ENCODE measurements at regions not wholly inside any gene's neighbourhood (a gene's known extent, or its start where the extent isn't known, plus 50 kb on each side); places are given as distances from the start of the nearest gene placed in this dataset.
"Not testable (repeated sequence)": the region's sequence is repeated elsewhere in the genome, so short reads cannot be mapped to it uniquely, and the experiment has no call there.

DNA sequence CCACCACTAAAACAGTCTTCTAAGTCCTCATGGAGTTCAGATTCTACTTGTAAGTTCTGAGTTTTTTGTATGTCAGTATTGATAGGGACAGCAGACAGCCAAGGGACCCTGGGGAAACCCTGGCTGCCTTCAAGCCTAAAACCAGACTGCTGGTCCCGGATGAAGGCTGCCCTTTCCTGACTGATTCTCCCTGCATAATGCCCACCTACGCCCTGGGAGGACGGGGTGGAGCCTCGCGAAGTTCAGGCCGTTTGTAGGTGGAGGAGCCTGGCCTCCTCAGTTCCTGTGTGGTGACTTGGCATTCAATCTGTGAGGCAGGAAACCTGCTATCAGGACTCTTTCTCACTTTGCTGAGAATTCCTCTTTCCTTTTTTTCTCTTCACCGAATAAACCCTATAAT lies 120.3 kb upstream of the LGSN start:
- FAIRE-seq = no peak
- no peak for DNase-seq (ENCODE audit: insufficient read length, low spot score)

DNA sequence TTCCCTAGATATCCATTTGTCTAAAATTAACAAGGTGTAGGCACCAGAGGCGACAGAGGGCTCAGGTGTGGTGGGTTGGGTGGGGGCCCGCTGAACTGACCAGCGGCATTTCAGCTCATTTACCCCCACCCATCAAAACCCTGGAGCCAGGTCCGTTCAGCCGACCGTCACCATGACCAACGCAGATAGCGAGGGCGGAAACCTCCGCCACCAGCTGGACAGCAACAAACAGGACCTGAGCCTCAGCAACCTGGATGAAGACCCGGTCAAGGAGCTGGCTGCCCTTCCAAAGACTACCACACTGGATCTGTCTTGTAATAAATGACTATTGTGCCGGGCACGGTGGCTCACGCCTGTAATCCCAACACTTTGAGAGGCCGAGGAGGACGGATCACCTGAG lies 120.8 kb upstream of the LGSN start:
- no peak for DNase-seq (ENCODE audit: insufficient read length, low spot score)

DNA sequence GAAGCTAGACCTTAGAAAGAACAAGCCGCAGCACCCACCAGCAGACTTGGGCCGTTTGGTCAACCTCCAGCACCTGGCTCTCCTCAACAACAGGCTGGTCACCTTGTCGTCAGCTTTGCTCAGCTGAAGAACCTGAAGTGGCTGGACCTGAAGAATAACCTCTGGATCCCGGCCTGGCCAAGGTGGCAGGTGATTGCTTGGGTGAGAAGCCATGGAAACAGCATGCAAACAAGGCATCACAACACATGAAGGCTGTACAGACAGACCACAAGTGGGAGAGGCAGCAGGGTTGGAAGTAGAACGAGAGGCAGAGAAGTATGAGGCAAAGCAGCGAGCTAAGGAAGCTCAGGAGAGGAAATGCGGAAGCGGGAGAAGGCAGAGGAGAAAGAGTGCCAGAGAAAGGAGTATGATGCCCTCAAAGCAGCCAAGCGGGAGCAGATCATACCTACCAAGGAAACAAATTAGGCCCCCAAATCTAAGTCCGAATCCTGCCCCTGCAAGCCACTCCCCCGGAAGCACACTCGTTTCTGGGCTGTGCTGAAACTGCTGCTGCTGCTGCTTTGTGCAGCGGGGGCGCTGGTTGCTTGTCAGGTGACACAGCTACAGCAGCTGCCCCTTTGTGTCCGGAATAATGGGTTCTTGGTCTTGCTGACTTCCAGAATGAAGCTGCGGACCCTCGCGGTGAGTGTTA lies 121.6 kb upstream of the LGSN start:
- DNase-seq (ENCODE audit: insufficient read length, low spot score) = no peak
- no peak for FAIRE-seq

More for the DNA sequence above, 120.8 kb upstream of the LGSN start:
- no peak for FAIRE-seq

DNA sequence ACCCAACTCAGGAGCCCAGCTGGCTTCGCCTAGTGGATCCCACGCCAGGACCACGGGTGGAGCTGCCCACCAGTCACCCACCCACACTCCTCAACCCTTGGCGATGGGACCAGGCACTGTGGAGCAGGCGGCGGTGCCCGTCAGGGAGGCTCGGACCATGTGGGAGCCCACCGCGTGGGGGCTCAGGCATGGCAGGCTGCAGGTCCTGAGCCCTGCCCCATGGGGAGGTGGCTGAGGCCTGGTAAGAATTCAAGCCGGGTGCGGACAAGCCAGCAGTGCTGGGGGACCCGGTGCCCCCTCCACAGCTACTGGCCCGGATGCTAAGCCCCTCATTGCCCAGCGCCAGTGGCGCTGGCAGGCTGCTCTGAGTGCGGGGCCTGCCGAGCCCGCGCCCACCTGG lies 123.1 kb upstream of the LGSN start:
- FAIRE-seq (no peak), DNase-seq (ENCODE audit: insufficient read length, low spot score) (no peak)

DNA sequence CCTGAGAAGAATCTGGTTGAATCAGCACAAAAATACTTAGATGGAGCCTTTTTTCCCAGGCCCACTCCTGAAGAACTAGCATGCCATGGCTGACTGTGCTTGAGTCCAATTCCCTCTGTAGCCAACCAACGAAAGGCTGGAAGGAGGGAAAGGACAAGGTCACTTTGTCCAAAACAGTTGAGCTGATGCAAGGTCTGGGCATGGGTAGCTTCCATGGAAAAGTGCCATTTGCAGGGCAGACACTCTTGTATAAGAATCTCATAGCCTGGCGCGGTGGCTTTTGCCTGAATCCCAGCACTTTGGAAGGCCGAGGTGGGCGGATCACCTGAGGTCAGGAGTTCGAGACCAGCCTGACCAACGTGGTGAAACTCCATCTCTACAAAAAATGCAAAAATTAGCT lies 125.0 kb upstream of the LGSN start:
- no peak for FAIRE-seq
- no peak for DNase-seq (ENCODE audit: insufficient read length, low spot score)

DNA sequence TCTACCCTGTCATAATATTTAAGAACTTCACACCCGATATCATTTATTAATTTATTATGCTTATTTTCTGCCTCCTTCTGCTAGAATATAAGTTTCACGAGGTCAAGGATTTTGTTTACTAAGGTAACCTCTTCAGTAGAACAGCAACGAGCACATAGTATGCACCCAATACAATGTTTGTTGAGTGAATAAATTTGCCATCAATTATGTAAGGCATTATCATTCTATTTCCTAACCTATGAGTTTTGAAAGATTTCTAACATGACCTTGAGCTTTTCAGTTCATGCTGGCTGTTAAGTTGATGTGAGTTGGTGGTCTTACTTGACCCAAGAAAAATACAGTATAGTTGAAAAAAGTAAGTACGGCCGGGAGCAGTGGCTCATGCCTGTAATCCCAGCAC lies 125.9 kb upstream of the LOC128125822 start:
- DNase-seq (ENCODE audit: insufficient read length, low spot score) (no peak), FAIRE-seq (no peak)

DNA sequence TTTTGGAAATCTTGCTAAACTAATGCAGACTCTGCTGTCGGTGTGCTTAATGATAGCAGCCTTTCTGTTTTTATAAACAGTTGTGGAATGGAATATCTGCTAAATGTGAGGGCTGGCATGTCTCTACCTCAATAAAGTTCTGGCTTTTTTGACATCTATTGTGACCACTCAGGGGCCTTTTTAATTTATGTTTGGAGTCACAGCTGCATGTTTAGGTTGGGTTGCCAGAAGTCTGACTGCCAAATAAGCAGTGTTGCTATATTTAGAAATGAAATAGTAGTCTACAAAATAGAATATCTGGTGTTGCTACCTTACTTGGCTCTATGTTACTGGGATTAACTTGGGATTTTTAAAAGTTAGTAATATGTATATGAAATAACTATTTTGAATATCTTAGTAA lies 125.1 kb upstream of the LOC128125822 start:
- FAIRE-seq (no peak), DNase-seq (ENCODE audit: insufficient read length, low spot score) (no peak)

DNA sequence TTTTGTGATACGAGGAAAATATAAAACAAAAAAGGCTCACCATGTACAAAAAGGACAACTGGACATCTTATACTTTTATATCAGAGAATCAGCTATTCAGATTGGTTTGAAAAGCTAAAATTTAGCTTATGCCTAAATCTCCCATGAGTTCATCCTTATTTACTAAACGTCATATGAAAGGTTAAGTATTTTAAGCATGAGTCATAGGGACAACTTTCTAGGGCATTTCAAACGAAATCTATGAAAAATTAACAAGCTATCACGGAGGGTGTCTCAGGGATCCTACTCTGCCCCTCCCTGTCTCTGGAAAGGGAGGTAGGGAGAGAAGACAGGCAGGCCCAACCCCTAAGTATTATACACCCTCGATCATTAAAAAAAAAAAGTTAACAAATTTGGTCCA lies 124.1 kb upstream of the LOC128125822 start:
- no peak for FAIRE-seq
- no peak for DNase-seq (ENCODE audit: insufficient read length, low spot score)

DNA sequence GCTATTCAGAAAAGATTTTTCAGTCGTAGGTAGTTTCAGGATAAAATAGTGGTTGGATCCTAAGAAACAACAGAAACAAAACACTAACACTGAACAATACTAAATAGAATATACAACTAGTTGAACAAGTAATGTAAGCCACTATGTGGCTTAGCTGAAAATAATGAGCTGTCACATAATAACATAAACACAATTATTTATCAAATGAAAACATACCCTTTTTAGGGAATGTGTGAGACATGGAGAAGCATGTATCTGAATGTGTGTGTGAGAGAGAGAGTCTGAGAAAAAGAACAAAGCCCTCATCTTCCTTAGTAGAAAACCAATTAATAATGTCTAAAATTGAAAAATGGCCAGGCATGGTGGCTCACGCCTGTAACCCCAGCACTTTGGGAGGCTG lies 122.6 kb upstream of the LOC128125822 start:
- no peak for FAIRE-seq
- no peak for DNase-seq (ENCODE audit: insufficient read length, low spot score)

DNA sequence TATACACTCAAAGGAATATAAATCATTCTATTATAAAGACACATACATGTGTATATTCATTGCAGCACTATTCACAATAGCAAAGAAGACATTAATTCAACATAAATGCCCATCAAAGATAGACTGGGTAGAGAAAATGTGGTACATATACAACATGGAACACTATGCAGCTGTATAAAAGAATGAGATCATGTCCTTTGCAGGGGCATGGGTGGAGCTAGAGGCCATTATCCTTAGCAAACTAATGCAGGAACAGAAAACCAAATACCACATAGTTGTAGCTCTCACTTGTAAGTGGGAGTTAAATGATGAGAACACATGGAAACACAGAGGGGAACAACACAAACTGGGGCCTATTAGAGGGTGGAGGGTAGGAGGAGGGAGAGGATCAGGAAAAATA lies 121.0 kb upstream of the LOC128125822 start:
- DNase-seq (ENCODE audit: insufficient read length, low spot score) (no peak), FAIRE-seq (no peak)

DNA sequence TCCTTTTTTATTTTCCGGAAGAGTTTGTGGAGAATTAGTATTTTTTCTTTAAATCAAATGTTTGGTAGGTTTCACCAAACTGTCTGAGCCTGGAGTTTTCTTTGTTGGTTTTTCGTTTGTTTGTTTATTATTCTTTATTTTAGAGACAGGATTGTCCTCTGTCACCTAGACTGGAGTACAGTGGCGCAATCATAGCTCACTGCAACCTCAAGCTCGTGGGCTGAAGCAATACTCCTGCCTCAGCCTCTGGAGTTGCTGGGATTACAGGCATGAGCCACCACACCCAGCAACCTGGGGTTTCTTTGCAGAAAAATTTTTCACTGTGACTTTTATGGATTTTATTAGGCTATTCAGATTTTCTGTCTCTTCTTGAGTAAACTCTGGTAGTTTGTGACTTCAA lies 120.2 kb upstream of the LOC128125822 start:
- DNase-seq (ENCODE audit: insufficient read length, low spot score) = no peak
- FAIRE-seq = no peak

DNA sequence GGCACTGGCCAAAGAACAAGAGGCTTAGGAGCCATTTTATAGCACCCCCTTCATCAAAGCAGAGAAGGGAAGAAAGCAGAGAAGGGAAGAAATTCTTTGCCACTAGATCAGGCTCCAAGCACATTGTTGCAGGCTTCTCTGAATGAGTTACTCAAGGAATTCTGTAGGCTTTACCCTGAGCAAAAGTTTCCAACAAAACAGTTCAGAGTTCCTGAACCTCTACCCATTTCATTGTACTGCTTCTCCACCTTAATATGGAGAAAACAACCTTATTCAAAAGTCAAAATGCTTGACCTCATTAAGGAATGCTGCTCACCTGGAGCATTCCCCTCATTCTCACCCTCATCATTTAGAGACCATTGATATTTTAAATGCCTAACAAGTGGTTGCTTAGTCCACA lies 115.5 kb upstream of the LOC128125822 start:
- FAIRE-seq (no peak), DNase-seq (ENCODE audit: insufficient read length, low spot score) (no peak)

DNA sequence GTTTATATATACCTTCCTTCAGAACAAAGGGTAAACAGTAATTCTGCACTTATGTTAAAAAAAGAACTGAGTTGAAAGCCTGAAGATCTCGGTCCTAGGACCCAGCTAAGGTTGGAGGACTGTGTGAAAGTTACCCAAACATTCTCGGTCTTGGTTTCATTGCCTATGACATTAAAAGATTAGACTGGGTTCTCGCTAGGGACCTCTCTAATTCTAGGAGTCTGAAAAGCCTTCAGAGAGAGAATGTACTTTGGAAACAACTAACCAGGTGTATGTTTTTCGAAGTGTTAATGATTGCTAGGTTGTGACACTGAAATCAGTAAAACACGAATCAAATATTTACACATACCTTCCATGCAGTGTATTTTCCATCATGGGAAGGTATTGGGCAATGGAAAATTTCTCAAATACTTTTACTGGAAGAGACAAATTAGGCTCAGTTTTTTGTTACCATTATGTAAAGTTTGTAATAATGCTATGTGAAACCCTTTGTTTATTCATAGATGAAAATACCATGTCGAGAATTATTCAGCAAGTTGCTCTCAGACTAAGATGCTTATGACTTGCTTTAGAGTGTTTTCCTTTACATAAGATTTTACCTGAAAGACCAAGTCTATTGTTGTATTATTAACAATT lies 113.7 kb upstream of the LOC128125822 start:
- no peak for DNase-seq (ENCODE audit: insufficient read length, low spot score)
- FAIRE-seq = no peak

DNA sequence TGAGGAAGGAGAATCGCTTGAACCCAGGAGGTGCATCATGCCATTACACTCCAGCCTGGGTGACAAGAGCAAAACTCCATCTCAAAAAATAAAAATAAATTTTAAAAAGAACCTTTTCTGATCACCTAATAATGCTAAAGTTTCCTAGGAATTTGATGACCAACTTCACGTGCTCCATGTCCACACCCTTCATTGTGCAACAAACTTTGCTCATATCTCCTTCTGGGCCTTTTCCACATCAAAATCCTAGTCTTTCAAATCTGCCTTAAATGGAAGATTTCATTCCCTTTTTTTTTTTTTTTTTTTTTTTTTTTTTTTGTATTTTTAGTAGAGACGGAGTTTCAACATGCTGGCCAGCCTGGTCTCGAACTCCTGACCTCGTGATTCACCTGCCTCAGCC lies 112.5 kb upstream of the LOC128125822 start:
- FAIRE-seq = no peak
- no peak for DNase-seq (ENCODE audit: insufficient read length, low spot score)

DNA sequence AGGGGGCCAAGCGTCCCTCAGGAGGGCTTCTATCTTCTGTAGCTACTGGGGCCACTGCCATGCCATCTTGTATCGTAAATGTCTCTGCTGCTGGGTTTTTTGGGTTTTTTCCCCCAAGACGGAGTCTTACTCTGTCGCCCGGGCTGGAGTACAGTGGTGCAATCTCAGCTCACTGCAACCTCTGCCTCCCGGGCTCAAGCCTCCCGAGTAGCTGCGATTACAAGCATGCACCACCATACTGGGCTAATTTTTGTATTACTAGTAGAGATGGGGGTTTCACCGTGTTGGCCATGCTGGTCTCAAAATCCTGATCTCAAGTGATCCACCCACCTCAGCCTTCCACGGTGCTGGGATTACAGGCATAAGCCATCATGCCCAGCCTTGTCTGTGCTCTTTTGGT lies 111.3 kb upstream of the LOC128125822 start:
- FAIRE-seq (no peak), DNase-seq (ENCODE audit: insufficient read length, low spot score) (no peak)

DNA sequence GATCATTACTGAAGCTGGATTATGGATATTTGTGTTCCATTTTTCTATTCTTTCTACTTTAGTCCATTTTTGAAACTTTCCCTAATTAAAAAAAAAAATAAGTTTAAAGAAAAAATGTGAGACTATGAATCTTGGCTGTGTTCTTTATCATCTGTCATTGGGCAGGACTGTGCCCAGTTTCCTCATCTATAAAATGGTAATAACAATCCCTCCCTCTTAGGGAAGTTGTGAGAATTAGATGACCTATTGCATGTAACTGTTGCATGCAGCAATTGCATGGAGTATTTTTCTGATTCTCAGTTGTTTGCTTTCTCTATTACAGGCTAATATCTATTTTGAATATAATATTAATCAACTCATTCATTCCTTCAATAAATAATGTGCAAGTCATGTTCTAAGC lies 108.2 kb upstream of the LOC128125822 start:
- no peak for FAIRE-seq
- no peak for DNase-seq (ENCODE audit: insufficient read length, low spot score)

DNA sequence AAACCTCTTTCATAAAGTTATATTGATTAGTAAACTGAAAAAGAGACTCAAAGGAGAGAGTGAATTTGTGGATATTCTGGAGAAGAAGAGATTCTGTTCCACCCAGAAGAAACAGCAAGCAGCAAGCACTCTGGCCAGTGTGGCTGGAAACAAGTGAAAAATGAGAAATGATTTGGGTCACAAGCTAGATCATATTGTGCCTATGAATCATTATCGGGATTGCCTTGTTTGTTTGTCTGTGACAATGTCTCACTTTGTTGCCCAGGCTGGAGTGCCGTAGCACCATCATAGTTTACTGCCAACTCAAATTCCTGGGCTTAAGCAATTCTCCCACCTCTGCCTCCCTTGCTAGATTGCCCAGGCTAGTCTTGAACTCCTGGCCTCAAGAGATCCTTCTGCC lies 106.5 kb upstream of the LOC128125822 start:
- peak; percentile 28 for FAIRE-seq
- no peak for DNase-seq (ENCODE audit: insufficient read length, low spot score)

DNA sequence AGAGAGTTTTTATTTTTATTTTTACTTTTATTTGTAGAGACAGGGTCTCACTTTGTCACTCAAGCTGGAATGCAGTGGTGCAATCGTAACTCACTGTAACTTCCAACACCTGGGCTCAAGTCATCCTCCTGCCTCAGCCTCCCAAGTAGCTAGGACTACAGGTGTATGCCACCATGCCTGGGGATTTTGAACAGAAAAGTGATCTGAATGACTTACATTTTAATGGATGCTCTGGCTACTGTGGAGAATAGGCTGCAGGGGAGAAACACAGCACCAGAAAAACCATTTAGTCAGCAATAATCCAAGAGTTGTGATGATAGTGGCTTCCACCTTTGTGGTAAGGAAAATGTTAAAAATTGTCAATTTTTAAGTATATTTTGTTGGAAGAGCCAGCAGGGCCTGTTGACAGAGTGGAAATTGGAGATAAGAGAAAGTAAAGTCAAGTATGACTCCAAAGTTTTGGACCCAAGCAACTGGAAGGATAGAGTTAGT lies 106.0 kb upstream of the LOC128125822 start:
- DNase-seq (ENCODE audit: insufficient read length, low spot score) (no peak), FAIRE-seq (no peak)

DNA sequence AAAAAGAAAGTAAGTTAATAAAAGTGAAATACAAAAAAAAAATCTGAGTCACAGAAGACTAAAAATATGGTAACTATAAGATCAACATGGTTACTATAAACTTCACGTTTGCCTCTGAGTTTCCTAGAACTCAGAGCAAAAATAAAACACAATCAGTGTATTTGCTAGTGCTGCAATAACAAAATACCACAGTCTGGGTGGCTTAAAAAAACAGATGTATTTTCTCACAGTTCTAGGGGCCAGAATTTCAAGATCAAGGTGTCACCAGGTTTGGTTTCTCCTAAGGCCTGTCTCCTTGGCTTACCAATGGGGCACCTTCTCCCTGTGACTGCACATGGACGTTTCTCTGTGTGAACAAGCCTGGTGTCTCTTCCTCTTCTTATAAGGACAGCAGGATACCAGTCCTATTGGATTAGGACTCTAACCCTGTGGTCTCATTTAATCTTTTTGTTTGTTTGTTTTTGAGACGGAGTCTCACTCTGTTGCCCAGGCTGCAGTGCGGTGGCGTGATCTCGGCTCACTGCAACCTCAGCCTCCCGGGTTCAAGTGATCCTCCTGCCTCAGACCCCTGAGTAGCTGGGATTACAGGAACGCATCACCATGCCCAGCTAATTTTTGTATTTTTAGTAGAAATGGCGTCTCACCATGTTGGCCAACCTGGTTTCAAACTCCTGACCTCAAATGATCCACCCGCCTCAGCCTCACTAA lies 104.9 kb upstream of the LOC128125822 start:
- FAIRE-seq (no peak), DNase-seq (ENCODE audit: insufficient read length, low spot score) (no peak)

DNA sequence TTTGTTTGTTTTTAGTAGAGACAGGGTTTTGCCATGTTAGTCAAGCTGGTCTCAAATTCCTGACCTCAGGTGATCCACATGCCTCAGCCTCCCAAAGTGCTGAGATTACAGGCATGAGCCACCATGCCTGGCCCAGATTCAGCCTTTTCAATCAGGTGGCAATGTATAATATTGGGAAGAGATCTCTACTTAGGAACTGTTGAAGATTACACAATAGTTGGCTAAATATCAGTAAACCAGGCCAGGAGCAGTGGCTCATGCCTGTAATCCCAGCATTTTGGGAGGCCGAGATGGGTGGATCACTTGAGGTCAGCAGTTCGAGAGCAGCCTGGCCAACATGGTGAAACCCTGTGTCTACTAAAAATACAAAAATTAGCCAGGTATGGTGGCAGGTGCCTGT lies 101.1 kb upstream of the LOC128125822 start:
- not testable (repeated sequence) for FAIRE-seq; DNase-seq (ENCODE audit: insufficient read length, low spot score)

DNA sequence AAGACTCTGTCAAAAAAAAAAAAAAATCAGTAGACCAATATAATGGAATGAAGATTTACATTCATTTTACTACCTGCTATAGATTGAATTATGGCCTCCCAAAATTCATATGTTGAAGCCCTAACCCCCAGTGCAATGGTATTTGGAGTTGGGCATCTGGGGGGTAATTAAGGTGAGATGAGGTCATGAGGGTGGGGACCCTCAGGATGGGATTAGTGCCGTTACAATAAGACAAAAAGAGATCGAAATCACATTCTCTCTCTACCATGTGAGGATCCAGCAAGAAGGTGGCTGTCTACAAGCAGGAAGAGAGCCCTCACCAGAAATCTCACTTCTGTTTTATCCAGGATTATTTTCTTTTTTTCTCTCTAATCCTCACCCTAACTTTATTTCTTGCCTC lies 100.6 kb upstream of the LOC128125822 start:
- no peak for FAIRE-seq
- DNase-seq (ENCODE audit: insufficient read length, low spot score) = no peak

DNA sequence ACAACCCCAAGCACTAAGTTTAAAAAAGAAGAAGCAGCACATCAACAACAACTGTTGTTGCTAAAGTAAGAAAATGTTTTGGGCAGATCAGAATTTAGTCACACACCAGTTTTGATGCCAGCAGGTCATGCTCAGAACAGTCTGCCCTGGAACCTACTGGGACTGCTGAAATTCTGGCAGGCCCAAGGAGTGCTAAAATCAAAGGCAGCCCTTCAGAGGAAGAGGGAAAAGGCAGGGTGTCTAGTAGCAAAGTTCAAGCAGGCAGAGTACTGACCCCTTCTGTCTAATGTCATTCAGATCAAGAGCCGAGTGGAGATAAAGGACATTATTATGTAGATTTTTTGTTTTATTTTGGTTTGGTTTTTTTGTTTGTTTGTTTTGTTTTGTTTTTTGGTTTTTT lies 96.6 kb upstream of the LOC128125822 start:
- FAIRE-seq (no peak), DNase-seq (ENCODE audit: insufficient read length, low spot score) (no peak)

Measured in HTR-8/SVneo (cell line).